ENCODE measurements at regions not wholly inside any gene's neighbourhood (a gene's known extent, or its start where the extent isn't known, plus 50 kb on each side); places are given as distances from the start of the nearest gene placed in this dataset.

- DNase-seq: no peak
Measured at GRCh38 chr22:46079093-46079860, 71.0 kb upstream of the PPARA start.

- peak in 1 of 2 experiments; percentile 85 for DNase-seq
Measured at GRCh38 chr22:46079861-46080821, 70.2 kb upstream of the PPARA start.

- DNase-seq: no peak
Measured at GRCh38 chr22:46081036-46081830, 69.1 kb upstream of the PPARA start.

GRCh38 chr22:46081831-46082210 lies 68.5 kb upstream of the PPARA start:
- DNase-seq: no peak

- DNase-seq: no peak
Measured at GRCh38 chr22:46082633-46083032, 67.7 kb upstream of the PPARA start.

GRCh38 chr22:46083383-46084350 lies 66.7 kb upstream of the PPARA start:
- no peak for DNase-seq

GRCh38 chr22:46084376-46084775 lies 66.0 kb upstream of the PPARA start:
- DNase-seq: no peak

- DNase-seq: no peak
Measured at GRCh38 chr22:46084943-46085827, 65.1 kb upstream of the PPARA start.

- DNase-seq: no peak
Measured at GRCh38 chr22:46085828-46086576, 64.3 kb upstream of the PPARA start.

- no peak for DNase-seq
Measured at GRCh38 chr22:46086577-46087335, 63.6 kb upstream of the PPARA start.

- no peak for DNase-seq
Measured at GRCh38 chr22:46087336-46087690, 63.0 kb upstream of the PPARA start.

GRCh38 chr22:46087816-46088277 lies 62.5 kb upstream of the PPARA start:
- peak in 1 of 2 experiments; percentile 86 for DNase-seq

- no peak for DNase-seq
Measured at GRCh38 chr22:46088541-46089311, 61.6 kb upstream of the PPARA start.

GRCh38 chr22:46089426-46090035 lies 60.8 kb upstream of the PPARA start:
- DNase-seq: no peak

- no peak for DNase-seq
Measured at GRCh38 chr22:46090036-46090591, 60.2 kb upstream of the PPARA start.

GRCh38 chr22:46090631-46091201 lies 59.6 kb upstream of the PPARA start:
- no peak for DNase-seq

Measured in NCI-H446 (cell line).